Ascending aorta (tissue), 2 donors: ENCODE measurements at regions not wholly inside any gene's neighbourhood (a gene's known extent, or its start where the extent isn't known, plus 50 kb on each side); places are given as distances from the start of the nearest gene placed in this dataset.

ENCODE experiments used
- DNase-seq, 2 donors: peaks; one replicate each; pipeline ENCODE4 v3.0.0-alpha.2; 2019; ENCODE audit warnings: low spot score in 2 of 2
- H3K27ac ChIP-seq, 2 donors: fragments of 200-600 bp; sonication (generic); one replicate each; pipeline ENCODE4 v1.5.1; 2016 to 2017; ENCODE audit warnings: mild to moderate bottlenecking in 1 of 2
- H3K27me3 ChIP-seq: fragments of 200-600 bp; sonication (generic); one replicate; pipeline ENCODE4 v1.5.1; 2017
- H3K36me3 ChIP-seq, 2 donors: fragments of 200-600 bp; sonication (generic); one replicate each; pipeline ENCODE4 v1.5.1; 2016
- H3K4me1 ChIP-seq, 2 donors: fragments of 200-600 bp; sonication (generic); one replicate each; pipeline ENCODE4 v1.5.1; 2016 to 2017; ENCODE audit warnings: mild to moderate bottlenecking in 1 of 2
- H3K4me3 ChIP-seq, 2 donors: fragments of 200-600 bp; sonication (generic); one replicate each; pipeline ENCODE4 v1.5.1; 2016 to 2017; ENCODE audit warnings: mild to moderate bottlenecking in 1 of 2
- H3K9me3 ChIP-seq, 2 donors: fragments of 200-600 bp; sonication (generic); one replicate each; pipeline ENCODE4 v1.5.1; 2016
- CTCF ChIP-seq, 3 experiments: fragments of 200-600 bp in 2 of 3; fragments of 450-650 bp in 1 of 3; sonication (generic) in 2 of 3; IDR thresholded peaks; one replicate each; pipeline ENCODE4 v1.5.1; 2016 to 2019; ENCODE audit warnings: antibody characterized with exemption in 3 of 3, mild to moderate bottlenecking in 1 of 3, moderate library complexity in 1 of 3
- intact Hi-C: fragments of 100-400 bp; cut with DNase I; formaldehyde crosslinking; loops from one replicate; pipeline ENCODE4 v1.15.1; 2023

- H3K27ac ChIP-seq: no peak overlapping the region
- intact Hi-C loops: no loop called here
These were observed 58.9 kb downstream of the NUDT11 start for GRCh38 chrX:51437521-51437920.

GRCh38 chrX:51435101-51435500 lies 61.3 kb downstream of the NUDT11 start:
- no peak for TF ChIP-seq CTCF (IDR thresholded peaks at IDR 0.05)

More at GRCh38 chrX:51437521-51437920, 58.9 kb downstream of the NUDT11 start:
- no peak for DNase-seq
- H3K4me1 ChIP-seq: no peaks in the 10 kb centered on the region
- H3K9me3 ChIP-seq: no peaks in the 10 kb centered on the region
- H3K4me3 ChIP-seq: no peak overlapping the region
- no peak for TF ChIP-seq CTCF (IDR thresholded peaks at IDR 0.05)
- no peaks in the 10 kb centered on the region for H3K27me3 ChIP-seq
- no peaks in the 10 kb centered on the region for H3K36me3 ChIP-seq

GRCh38 chrX:51421972-51422597 lies 74.3 kb downstream of the NUDT11 start:
- no peaks in the 10 kb centered on the region for H3K27me3 ChIP-seq
- no peak overlapping the region for H3K27ac ChIP-seq
- H3K4me3 ChIP-seq: no peak overlapping the region
- H3K4me1 ChIP-seq: no peaks in the 10 kb centered on the region
- TF ChIP-seq CTCF (IDR thresholded peaks at IDR 0.05): no peak
- H3K9me3 ChIP-seq: no peaks in the 10 kb centered on the region
- intact Hi-C loops: loop anchor here (5.0 kb wide), 1 partner anchor 730 kb away; no protein-coding TSS in a partner anchor
- no peak for DNase-seq
- no peaks in the 10 kb centered on the region for H3K36me3 ChIP-seq

More at GRCh38 chrX:51435101-51435500, 61.3 kb downstream of the NUDT11 start:
- Histone ChIP-seq H3K4me3 (no peak overlapping the region), H3K27me3 (no peaks in the 10 kb centered on the region), H3K36me3 (no peaks in the 10 kb centered on the region), H3K4me1 (no peaks in the 10 kb centered on the region), H3K27ac (no peak overlapping the region), H3K9me3 (no peaks in the 10 kb centered on the region)
- DNase-seq: no peak
- intact Hi-C loops: no loop called here

GRCh38 chrX:51420610-51421009 lies 75.8 kb downstream of the NUDT11 start:
- H3K27ac ChIP-seq: no peak overlapping the region
- no peaks in the 10 kb centered on the region for H3K9me3 ChIP-seq
- no peak for DNase-seq
- H3K4me3 ChIP-seq: no peak overlapping the region
- H3K4me1 ChIP-seq: no peaks in the 10 kb centered on the region
- TF ChIP-seq CTCF (IDR thresholded peaks at IDR 0.05): peak; percentile 32 to 73 (median 70)
- H3K36me3 ChIP-seq: no peaks in the 10 kb centered on the region
- no peaks in the 10 kb centered on the region for H3K27me3 ChIP-seq
- intact Hi-C loops: loop anchor here (1.0 to 5.0 kb wide), 2 partner anchors 84 to 728 kb away; no protein-coding TSS in a partner anchor

GRCh38 chrX:51408462-51408861 lies 75.8 kb downstream of the NUDT10 start:
- Histone ChIP-seq H3K4me1 (no peaks in the 10 kb centered on the region), H3K36me3 (no peaks in the 10 kb centered on the region), H3K27ac (no peak overlapping the region), H3K4me3 (no peak overlapping the region), H3K9me3 (no peaks in the 10 kb centered on the region), H3K27me3 (no peaks in the 10 kb centered on the region)
- no peak for DNase-seq
- no peak for TF ChIP-seq CTCF (IDR thresholded peaks at IDR 0.05)
- intact Hi-C loops: no loop called here
